ENCODE measurements at regions not wholly inside any gene's neighbourhood (a gene's known extent, or its start where the extent isn't known, plus 50 kb on each side); places are given as distances from the start of the nearest gene placed in this dataset.

- TF ChIP-seq CTCF (IDR thresholded peaks at IDR 0.05; ENCODE audit: unreplicated experiment): no peak
- Mint-ChIP-seq H3K4me3 (ENCODE audit: unreplicated experiment) (no peak overlapping the region), H3K36me3 (ENCODE audit: low read depth, unreplicated experiment) (no peaks in the 10 kb centered on the region), H3K9me3 (ENCODE audit: unreplicated experiment) (no peaks in the 10 kb centered on the region), H3K27ac (ENCODE audit: unreplicated experiment) (no peak overlapping the region), H3K27me3 (ENCODE audit: unreplicated experiment) (peaks cover 2% of the 10 kb centered on the region), H3K4me1 (ENCODE audit: unreplicated experiment) (no peaks in the 10 kb centered on the region)
- DNase-seq (ENCODE audit: low spot score): no peak
Observed at GRCh38 chr2:171225302-171225980, 64.7 kb upstream of the TLK1 start.

DNA sequence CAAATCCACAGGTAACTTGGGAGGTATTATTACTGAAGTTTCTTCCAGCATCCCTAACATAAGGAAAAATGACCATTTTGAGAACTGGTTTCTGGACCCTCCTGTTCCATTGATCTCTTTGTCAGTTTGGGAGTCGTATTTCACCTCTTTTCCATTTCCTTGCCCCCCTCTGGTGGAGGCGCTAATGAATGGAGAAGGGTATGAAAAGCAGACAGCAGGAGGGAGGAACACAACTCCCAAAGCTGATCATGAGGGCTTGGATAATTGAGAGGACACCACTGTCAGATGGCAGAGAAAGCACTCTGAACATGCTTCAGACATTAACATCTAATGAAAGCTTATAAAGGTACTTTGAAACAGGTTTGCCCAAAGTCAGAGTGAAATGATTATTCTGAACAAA lies 56.6 kb upstream of the TLK1 start:
- no peak for DNase-seq (ENCODE audit: low spot score)
- no peak overlapping the region for H3K27ac Mint-ChIP-seq (ENCODE audit: unreplicated experiment)
- no peak overlapping the region for H3K4me3 Mint-ChIP-seq (ENCODE audit: unreplicated experiment)

DNA sequence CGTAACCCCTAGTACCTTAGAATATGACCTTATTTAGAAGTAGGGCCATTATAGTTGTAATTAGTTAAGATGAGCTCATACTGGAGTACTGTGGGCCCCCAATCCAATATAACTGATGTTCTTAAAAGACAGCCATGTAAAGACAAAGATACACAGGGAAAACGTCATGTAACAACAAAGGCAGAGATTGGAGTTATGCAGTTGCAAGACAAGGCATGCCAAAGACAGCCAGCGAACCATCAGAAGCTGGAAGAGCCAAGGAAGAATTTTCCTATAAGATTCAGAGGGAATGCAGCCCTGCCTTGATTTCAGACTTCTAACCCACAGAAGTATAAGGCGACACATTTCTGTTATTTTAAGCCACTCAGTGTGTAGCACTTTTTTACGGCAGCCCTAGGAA lies 55.9 kb upstream of the TLK1 start:
- no peak for TF ChIP-seq CTCF (IDR thresholded peaks at IDR 0.05; ENCODE audit: unreplicated experiment)
- DNase-seq (ENCODE audit: low spot score): no peak
- no peaks in the 10 kb centered on the region for H3K36me3 Mint-ChIP-seq (ENCODE audit: low read depth, unreplicated experiment)
- H3K27me3 Mint-ChIP-seq (ENCODE audit: unreplicated experiment): no peaks in the 10 kb centered on the region
- H3K4me3 Mint-ChIP-seq (ENCODE audit: unreplicated experiment): no peak overlapping the region
- H3K9me3 Mint-ChIP-seq (ENCODE audit: unreplicated experiment): no peaks in the 10 kb centered on the region
- no peak overlapping the region for H3K27ac Mint-ChIP-seq (ENCODE audit: unreplicated experiment)
- no peaks in the 10 kb centered on the region for H3K4me1 Mint-ChIP-seq (ENCODE audit: unreplicated experiment)

More for the DNA sequence above, 56.6 kb upstream of the TLK1 start:
- no peaks in the 10 kb centered on the region for H3K27me3 Mint-ChIP-seq (ENCODE audit: unreplicated experiment)
- H3K36me3 Mint-ChIP-seq (ENCODE audit: low read depth, unreplicated experiment): no peaks in the 10 kb centered on the region
- TF ChIP-seq CTCF (IDR thresholded peaks at IDR 0.05; ENCODE audit: unreplicated experiment): no peak
- H3K4me1 Mint-ChIP-seq (ENCODE audit: unreplicated experiment): no peaks in the 10 kb centered on the region
- no peaks in the 10 kb centered on the region for H3K9me3 Mint-ChIP-seq (ENCODE audit: unreplicated experiment)

DNA sequence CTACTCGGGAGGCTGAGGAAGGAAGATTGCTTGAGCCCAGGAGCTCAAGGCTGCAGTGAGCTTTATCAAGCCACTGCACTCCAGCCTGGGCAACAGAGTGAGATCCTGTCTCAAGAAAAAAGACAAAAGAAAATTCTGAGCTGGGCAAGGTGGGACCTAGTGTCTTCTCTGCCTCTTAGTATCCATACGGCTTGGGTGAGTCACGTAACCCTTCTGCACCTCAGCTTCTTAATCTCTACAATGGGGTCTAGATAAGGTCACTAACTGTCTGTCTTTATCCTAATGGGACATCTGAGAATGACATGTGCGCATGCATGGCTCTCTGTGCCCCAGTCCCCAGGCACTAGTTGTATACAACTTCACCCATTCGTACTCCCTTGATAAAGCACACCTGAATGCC lies 53.4 kb upstream of the TLK1 start:
- no peaks in the 10 kb centered on the region for H3K4me1 Mint-ChIP-seq (ENCODE audit: unreplicated experiment)
- no peaks in the 10 kb centered on the region for H3K36me3 Mint-ChIP-seq (ENCODE audit: low read depth, unreplicated experiment)
- H3K27ac Mint-ChIP-seq (ENCODE audit: unreplicated experiment): no peak overlapping the region
- no peak for DNase-seq (ENCODE audit: low spot score)
- H3K27me3 Mint-ChIP-seq (ENCODE audit: unreplicated experiment): no peaks in the 10 kb centered on the region
- no peaks in the 10 kb centered on the region for H3K9me3 Mint-ChIP-seq (ENCODE audit: unreplicated experiment)
- no peak overlapping the region for H3K4me3 Mint-ChIP-seq (ENCODE audit: unreplicated experiment)
- TF ChIP-seq CTCF (IDR thresholded peaks at IDR 0.05; ENCODE audit: unreplicated experiment): no peak

GRCh38 chr2:171210864-171211431 lies 50.3 kb upstream of the TLK1 start:
- DNase-seq (ENCODE audit: low spot score): no peak
- no peak for TF ChIP-seq CTCF (IDR thresholded peaks at IDR 0.05; ENCODE audit: unreplicated experiment)
- Mint-ChIP-seq H3K9me3 (ENCODE audit: unreplicated experiment) (no peaks in the 10 kb centered on the region), H3K36me3 (ENCODE audit: low read depth, unreplicated experiment) (no peaks in the 10 kb centered on the region), H3K4me1 (ENCODE audit: unreplicated experiment) (no peaks in the 10 kb centered on the region), H3K27me3 (ENCODE audit: unreplicated experiment) (no peaks in the 10 kb centered on the region), H3K4me3 (ENCODE audit: unreplicated experiment) (no peak overlapping the region), H3K27ac (ENCODE audit: unreplicated experiment) (no peak overlapping the region)
